Pancreas (tissue), 10 donors: ENCODE measurements at regions not wholly inside any gene's neighbourhood (a gene's known extent, or its start where the extent isn't known, plus 50 kb on each side); places are given as distances from the start of the nearest gene placed in this dataset.
"Not testable (repeated sequence)": the region's sequence is repeated elsewhere in the genome, so short reads cannot be mapped to it uniquely, and the experiment has no call there.

Source experiments
- ATAC-seq, 4 donors: fragments of 200-7000 bp; cut with Tn5 transposase; one replicate each; pipeline versions ENCODE4 v1.8.0 to v1.9.1; 2020; ENCODE audit warnings: mild to moderate bottlenecking in 4 of 4, moderate library complexity in 4 of 4
- DNase-seq, 6 donors: peaks; one replicate each; pipeline ENCODE4 v3.0.0-alpha.2; 2020
- FAIRE-seq: peaks from 2 replicates; lab custom pipeline; 2012; peaks lifted over from hg19 to GRCh38; lab: Jason Lieb, UNC
- H3K27ac ChIP-seq, 4 donors: fragments of 200-600 bp; sonication (generic); 1 replicate in 3 of 4; 2 replicates in 1 of 4; pipeline versions ENCODE4 v1.5.0 to v1.8.0; 2020
- H3K27me3 ChIP-seq, 4 donors: fragments of 200-600 bp; one replicate each; pipeline ENCODE4 v1.8.0; 2021
- H3K36me3 ChIP-seq, 3 donors: fragments of 200-600 bp; sonication (generic) in 1 of 3; one replicate each; pipeline versions ENCODE4 v1.5.0 to v1.8.0; 2020 to 2021
- H3K4me1 ChIP-seq, 3 donors: fragments of 200-600 bp; one replicate each; pipeline ENCODE4 v1.8.0; 2021
- H3K4me3 ChIP-seq, 4 donors: fragments of 200-600 bp; sonication (generic) in 2 of 4; one replicate each; pipeline versions ENCODE4 v1.5.0 to v1.8.0; 2020 to 2021
- H3K9me3 ChIP-seq, 4 donors: fragments of 200-600 bp; one replicate each; pipeline ENCODE4 v1.8.0; 2021
- CTCF ChIP-seq, 4 donors: fragments of 200-600 bp; sonication (generic) in 3 of 4; IDR thresholded peaks; one replicate each; pipeline versions ENCODE4 v1.5.0 to v1.8.0; 2021; ENCODE audit warnings: antibody characterized with exemption in 4 of 4
- WGBS, 2 donors: extraction: QIAGEN DNeasy Blood & Tissue Kit; methylation state at CpG; one replicate each; pipeline ENCODE4 v1.1.7; 2013; 5-methylcytosine and 5-hydroxymethylcytosine counted together
- intact Hi-C, 3 donors: fragments of 100-400 bp; cut with DNase I; formaldehyde crosslinking; loops; one replicate each; pipeline versions ENCODE4 v1.11.1 to v1.14.2; 2022
- donor health status: healthy with polysubstance abuse.
- donor health status: DM: no; HTN: no; CAD: no; lungs with moderate emphysema.
- donor health status: DM: no; HTN: no; CAD: no.
- donor health status: control.
- donor health status: control.
- donor health status: Bipolar disorder and iron deficiency.
- donor health status: DM: yes; HTN: yes; CAD: no.
- donor health status: DM: no; HTN: no; CAD: no.
- donor health status: DM: no; HTN: no; CAD: no.
- donor health status: DM: yes; HTN: yes; CAD: no.

GRCh38 chr6:101150226-101150625 lies 243.3 kb upstream of the GRIK2 start:
- intact Hi-C loops: no loop called here
- Histone ChIP-seq H3K4me3 (no peak overlapping the region), H3K9me3 (no peaks in the 10 kb centered on the region), H3K4me1 (no peaks in the 10 kb centered on the region), H3K27ac (no peak overlapping the region), H3K27me3 (no peaks in the 10 kb centered on the region), H3K36me3 (no peaks in the 10 kb centered on the region)
- FAIRE-seq (no peak), ATAC-seq (no peak), DNase-seq (no peak)
- no peak for TF ChIP-seq CTCF (IDR thresholded peaks at IDR 0.05)

GRCh38 chr6:101157638-101158037 lies 235.9 kb upstream of the GRIK2 start:
- H3K9me3 ChIP-seq, H3K36me3 ChIP-seq, H3K27me3 ChIP-seq, intact Hi-C loops, H3K4me1 ChIP-seq, DNase-seq, H3K4me3 ChIP-seq, H3K27ac ChIP-seq, FAIRE-seq, ATAC-seq: not testable (repeated sequence)
- 77 to 85% methylated on average over 11 of the region's 11 CpGs for WGBS, 2 donors

- Histone ChIP-seq H3K36me3 (no peaks in the 10 kb centered on the region), H3K27me3 (peaks cover 0 to under 1% (median 0%) of the 10 kb centered on the region in 4 donors), H3K4me1 (no peaks in the 10 kb centered on the region), H3K9me3 (no peaks in the 10 kb centered on the region), H3K27ac (no peak overlapping the region), H3K4me3 (no peak overlapping the region)
- TF ChIP-seq CTCF (IDR thresholded peaks at IDR 0.05): no peak
- DNase-seq (no peak), FAIRE-seq (no peak), ATAC-seq (no peak)
- WGBS, 2 donors: 18 to 19% methylated on average over 3 of the region's 3 CpGs
- intact Hi-C loops: no loop called here
These were observed 229.9 kb upstream of the GRIK2 start for GRCh38 chr6:101163611-101164010.

- Histone ChIP-seq H3K27ac (no peak overlapping the region), H3K4me1 (no peaks in the 10 kb centered on the region), H3K36me3 (no peaks in the 10 kb centered on the region), H3K27me3 (no peaks in the 10 kb centered on the region), H3K9me3 (no peaks in the 10 kb centered on the region), H3K4me3 (no peak overlapping the region)
- intact Hi-C loops: no loop called here
- no peak for ATAC-seq
- no peak for TF ChIP-seq CTCF (IDR thresholded peaks at IDR 0.05)
- FAIRE-seq: no peak
- DNase-seq: peak in 1 of 6 donors; percentile 22
- 83 to 90% methylated on average over 14 of the region's 14 CpGs for WGBS, 2 donors
These were observed 225.9 kb upstream of the GRIK2 start for GRCh38 chr6:101167638-101168037.

- WGBS, 2 donors: 74 to 81% methylated on average over 4 of the region's 4 CpGs
- H3K4me3 ChIP-seq, intact Hi-C loops, H3K36me3 ChIP-seq, FAIRE-seq, H3K9me3 ChIP-seq, DNase-seq, ATAC-seq, H3K27me3 ChIP-seq, H3K4me1 ChIP-seq, H3K27ac ChIP-seq: not testable (repeated sequence)
These were observed 222.5 kb upstream of the GRIK2 start for GRCh38 chr6:101171049-101171448.

GRCh38 chr6:101178748-101179147 lies 214.8 kb upstream of the GRIK2 start:
- no peak for TF ChIP-seq CTCF (IDR thresholded peaks at IDR 0.05)
- Histone ChIP-seq H3K27me3 (no peaks in the 10 kb centered on the region), H3K36me3 (no peaks in the 10 kb centered on the region), H3K27ac (no peak overlapping the region), H3K9me3 (no peaks in the 10 kb centered on the region), H3K4me1 (no peaks in the 10 kb centered on the region), H3K4me3 (no peak overlapping the region)
- intact Hi-C loops: no loop called here
- DNase-seq (no peak), FAIRE-seq (no peak), ATAC-seq (no peak)
